GM19463 (cell line): ENCODE measurements at regions not wholly inside any gene's neighbourhood (a gene's known extent, or its start where the extent isn't known, plus 50 kb on each side); places are given as distances from the start of the nearest gene placed in this dataset.
"Not testable (repeated sequence)": the region's sequence is repeated elsewhere in the genome, so short reads cannot be mapped to it uniquely, and the experiment has no call there.

Experiments
- ATAC-seq: cut with Tn5 transposase; IDR thresholded peaks from one replicate; pipeline ENCODE4 v1.9.1; 2021; ENCODE audit warnings: mild to moderate bottlenecking, moderate library complexity; ENCODE audit not compliant: unreplicated experiment

- ATAC-seq: no peak
These were observed 199.7 kb downstream of the ADCYAP1 start for GRCh38 chr18:1104181-1104881.

GRCh38 chr18:1124495-1124894 is 219.8 kb downstream of the ADCYAP1 start:
- ATAC-seq: no peak

- ATAC-seq: no peak
These were observed 228.9 kb downstream of the ADCYAP1 start for GRCh38 chr18:1133541-1133940.

- no peak for ATAC-seq
These were observed 243.1 kb downstream of the ADCYAP1 start for GRCh38 chr18:1147730-1148129.

GRCh38 chr18:1149709-1150108 is 245.0 kb downstream of the ADCYAP1 start:
- no peak for ATAC-seq

GRCh38 chr18:1150344-1150743 is 245.7 kb downstream of the ADCYAP1 start:
- no peak for ATAC-seq

- ATAC-seq: not testable (repeated sequence)
These were observed 248.3 kb downstream of the ADCYAP1 start for GRCh38 chr18:1152958-1153357.

GRCh38 chr18:1173593-1173992 is 268.9 kb downstream of the ADCYAP1 start:
- no peak for ATAC-seq

- no peak for ATAC-seq
These were observed 272.6 kb downstream of the ADCYAP1 start for GRCh38 chr18:1177232-1177631.

- ATAC-seq: no peak
These were observed 286.7 kb downstream of the ADCYAP1 start for GRCh38 chr18:1191341-1191740.

GRCh38 chr18:1213126-1213525 is 308.5 kb downstream of the ADCYAP1 start:
- ATAC-seq: no peak

GRCh38 chr18:1222880-1223279 is 318.2 kb downstream of the ADCYAP1 start:
- ATAC-seq: no peak

GRCh38 chr18:1227025-1227424 is 322.4 kb downstream of the ADCYAP1 start:
- no peak for ATAC-seq

GRCh38 chr18:1229634-1230033 is 325.0 kb downstream of the ADCYAP1 start:
- no peak for ATAC-seq

GRCh38 chr18:1232867-1233266 is 328.2 kb downstream of the ADCYAP1 start:
- ATAC-seq: no peak

- ATAC-seq: no peak
These were observed 336.0 kb downstream of the ADCYAP1 start for GRCh38 chr18:1240701-1241100.

GRCh38 chr18:1244397-1245122 is 339.9 kb downstream of the ADCYAP1 start:
- no peak for ATAC-seq

GRCh38 chr18:1246827-1247226 is 342.2 kb downstream of the ADCYAP1 start:
- ATAC-seq: no peak

GRCh38 chr18:1252534-1252933 is 347.9 kb downstream of the ADCYAP1 start:
- no peak for ATAC-seq

- no peak for ATAC-seq
These were observed 348.3 kb downstream of the ADCYAP1 start for GRCh38 chr18:1252936-1253335.

- ATAC-seq: no peak
These were observed 349.2 kb downstream of the ADCYAP1 start for GRCh38 chr18:1253827-1254226.

GRCh38 chr18:1261054-1261453 is 356.4 kb downstream of the ADCYAP1 start:
- ATAC-seq: no peak
